GM04503 (cell line): ENCODE measurements at regions not wholly inside any gene's neighbourhood (a gene's known extent, or its start where the extent isn't known, plus 50 kb on each side); places are given as distances from the start of the nearest gene placed in this dataset.

Source experiments
- DNase-seq: peaks from one replicate; pipeline ENCODE4 v3.0.0-alpha.2; 2012; ENCODE audit warnings: low read depth

DNA sequence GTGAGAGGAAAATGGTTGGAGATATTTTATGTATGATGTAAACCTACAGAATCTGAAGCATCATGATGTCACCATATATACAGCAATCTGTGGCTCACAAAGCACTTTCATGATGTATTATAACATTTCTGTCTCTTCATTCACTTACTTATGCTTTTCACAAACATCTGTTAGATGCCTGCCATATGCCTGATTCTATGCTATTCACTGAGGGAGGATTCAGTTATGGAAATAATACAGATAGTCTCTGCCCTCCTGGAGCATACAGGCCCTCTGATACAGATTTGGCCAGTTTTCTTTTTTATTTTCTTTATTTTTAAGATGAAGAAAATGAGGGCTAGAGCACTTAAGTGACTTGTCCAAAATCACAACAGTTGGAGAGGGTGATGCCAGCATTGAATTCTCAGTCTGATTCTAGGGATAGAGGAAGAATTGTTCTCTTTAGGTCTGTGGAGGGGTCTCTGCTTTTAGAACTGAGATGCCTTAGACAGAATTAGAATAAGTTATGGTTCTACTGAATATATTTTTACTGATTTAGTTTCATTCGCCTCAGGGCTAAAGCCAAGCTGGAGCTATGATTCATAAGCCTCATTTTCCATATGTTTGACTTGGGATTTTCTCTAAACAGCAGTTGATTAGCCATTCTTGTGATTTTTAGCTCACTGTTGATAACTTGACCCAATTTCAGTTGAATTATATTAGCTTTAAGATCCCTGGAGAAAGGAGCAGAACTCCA is 636.4 kb downstream of the PRELID2 start:
- no peak for DNase-seq

DNA sequence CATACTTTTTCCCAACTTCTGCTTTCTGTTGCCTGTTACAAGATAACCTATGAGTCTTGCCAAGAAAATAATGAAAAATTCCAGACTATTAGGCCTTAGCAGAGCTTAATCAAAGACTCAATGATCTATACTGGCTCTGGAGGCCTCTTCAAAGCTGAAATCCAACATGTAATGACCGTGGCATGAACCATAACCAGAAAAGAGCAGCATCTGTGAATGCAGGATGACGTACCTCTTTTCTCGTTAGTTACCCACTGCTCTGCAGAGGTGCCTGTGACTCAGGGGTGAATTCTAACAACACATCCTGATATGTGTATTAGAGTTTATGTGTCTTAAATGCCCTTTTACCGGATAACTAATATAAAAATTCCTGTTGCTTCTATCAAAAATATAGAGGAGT is 645.4 kb downstream of the PRELID2 start:
- DNase-seq = no peak

DNA sequence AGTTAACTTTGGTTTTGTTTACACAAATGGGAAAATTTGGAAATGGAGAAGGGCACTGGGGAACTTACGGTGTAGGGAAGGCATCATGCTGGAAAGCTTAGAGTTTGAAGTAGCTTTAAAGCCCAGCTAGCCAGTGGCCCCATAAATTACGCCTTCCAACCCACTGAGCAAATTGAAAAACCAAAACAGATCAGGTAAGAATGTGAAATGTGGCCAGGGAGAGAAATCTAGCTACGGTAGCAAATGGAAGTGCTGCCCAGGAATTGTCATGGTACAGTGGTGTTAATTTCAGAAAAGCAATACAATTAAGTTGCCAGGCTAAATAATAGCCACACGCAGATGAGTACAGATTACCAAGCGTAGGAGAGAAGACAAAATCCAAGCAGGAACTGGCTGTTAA is 654.8 kb downstream of the PRELID2 start:
- no peak for DNase-seq

DNA sequence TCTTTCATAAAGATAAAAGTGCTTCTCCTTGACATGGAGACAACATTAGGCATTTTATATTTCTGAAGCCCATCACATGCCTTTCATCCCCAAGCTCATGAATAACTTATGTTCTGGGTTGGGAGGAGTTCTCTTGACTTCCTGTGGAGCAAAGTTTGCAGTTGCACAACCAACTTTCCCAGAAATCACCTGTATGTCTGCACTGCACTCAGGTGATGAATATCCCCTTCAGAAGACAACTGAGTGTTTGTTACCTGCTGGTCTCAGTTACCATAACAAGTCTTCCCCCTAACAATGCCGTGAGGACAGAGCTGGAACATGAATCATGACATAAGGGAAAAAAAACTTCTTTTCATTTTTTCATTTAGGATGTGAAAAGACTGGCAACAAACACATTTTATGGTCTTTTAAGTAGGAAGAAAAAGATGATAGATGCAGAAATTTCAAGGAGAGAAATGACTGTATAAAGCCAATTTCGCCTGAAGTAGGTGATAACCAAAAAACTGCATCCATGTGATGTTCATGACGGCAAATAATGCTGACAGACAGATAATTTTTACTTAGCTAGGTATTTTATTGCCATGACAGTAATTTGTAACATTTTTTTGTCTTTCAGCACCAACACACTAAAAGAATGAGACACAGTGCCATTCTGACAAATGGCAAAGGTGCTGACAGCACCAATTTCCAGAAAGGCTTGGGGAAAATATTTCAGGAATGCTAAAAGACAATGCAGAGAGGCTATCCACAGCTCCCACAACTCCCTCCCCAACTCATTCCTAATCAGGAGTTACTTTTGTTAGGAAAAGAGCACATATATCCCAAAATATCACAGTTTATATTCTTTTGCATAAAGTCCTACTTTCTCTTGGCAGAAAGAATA is 656.3 kb downstream of the PRELID2 start:
- no peak for DNase-seq

DNA sequence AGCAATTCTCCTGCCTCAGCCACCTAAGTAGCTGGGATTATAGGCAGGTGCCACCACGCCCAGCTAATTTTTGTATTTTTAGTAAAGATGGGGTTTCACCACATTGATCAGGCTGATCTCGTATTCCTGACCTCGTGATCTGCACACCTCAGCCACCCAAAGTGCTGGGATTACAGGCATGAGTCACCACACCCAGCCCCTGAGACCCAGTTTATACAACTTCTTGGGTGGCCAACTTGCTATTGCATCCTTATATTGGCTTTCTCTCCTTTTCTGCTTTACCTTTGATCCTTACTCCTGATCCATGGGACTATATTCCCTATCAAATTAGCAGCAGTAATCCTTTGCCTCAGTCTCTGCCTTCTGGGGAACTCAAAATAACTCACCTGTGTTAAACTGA is 659.1 kb downstream of the PRELID2 start:
- no peak for DNase-seq

DNA sequence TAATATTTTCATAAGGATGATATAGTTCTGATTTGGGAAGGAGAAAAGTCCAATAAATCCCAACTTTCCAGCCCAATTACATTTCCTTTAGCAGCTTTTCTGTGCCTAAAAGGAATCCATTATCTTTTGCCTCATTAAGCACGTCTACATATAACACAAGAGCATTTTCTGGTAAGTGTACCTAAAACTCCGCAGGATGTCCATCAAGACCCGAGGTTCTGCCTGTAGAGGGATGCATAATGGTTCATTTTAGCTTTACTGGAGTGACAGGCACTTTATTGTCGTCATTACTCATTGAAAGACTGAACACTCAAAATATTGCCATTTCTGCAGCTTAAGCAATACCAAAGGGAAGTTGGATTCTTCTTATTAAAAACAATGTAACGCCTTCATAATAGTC is 669.0 kb downstream of the PRELID2 start:
- DNase-seq = no peak

DNA sequence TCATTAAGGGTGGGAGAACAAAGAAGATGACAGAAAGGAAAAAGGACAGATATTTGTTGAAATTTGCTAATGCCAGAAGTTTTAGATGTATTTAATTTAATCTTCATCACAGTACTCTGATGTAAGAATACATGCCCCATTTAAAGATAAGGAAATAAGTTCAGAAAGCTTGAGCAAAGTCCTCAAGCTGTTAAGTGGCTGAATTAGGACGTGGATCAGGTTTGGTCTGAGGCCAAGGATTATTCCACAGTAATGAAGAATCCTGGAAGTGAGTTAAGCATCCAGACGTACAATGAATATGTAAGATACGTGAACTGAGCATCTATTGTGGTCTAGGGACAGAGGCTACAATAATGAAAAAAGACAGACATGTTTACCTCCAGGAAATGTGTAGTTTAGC is 671.3 kb downstream of the PRELID2 start:
- DNase-seq = no peak

DNA sequence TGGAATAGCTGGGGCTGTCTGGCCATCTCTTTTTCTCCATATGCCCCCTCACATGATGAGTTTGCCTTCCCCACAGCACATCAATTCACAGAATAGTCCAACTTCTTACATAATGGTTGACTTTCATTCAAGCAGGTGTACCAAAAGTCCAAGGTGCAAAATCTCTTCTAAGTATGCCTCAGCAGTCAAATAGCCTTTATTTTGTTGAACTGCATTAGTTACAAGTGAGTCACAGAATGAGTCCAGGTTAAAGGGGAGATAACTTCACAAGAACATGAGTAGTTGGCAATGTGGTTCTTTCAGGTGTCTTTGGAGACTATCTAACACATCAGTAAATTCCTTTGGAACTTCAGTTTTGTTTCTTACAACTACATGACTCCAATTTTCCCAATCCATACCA is 672.5 kb downstream of the PRELID2 start:
- no peak for DNase-seq

DNA sequence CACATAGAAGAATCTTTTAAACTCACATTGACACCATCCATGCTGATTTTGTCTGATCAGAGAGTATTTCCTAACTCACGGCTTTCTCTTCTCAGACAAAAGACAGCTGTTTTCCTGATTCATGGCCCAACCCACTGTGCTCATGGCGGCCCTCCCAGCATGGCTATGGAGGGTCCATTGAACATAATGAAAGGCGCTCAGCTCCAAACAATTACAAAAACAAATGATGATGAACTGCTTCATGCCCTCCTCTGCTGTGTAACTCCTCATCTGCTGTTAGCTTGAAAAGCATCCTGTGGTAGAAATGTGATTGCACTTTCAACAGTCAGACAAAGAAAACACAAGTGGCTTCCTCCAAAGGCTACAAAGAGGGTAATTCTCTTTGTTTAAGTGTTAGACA is 673.8 kb downstream of the PRELID2 start:
- no peak for DNase-seq

DNA sequence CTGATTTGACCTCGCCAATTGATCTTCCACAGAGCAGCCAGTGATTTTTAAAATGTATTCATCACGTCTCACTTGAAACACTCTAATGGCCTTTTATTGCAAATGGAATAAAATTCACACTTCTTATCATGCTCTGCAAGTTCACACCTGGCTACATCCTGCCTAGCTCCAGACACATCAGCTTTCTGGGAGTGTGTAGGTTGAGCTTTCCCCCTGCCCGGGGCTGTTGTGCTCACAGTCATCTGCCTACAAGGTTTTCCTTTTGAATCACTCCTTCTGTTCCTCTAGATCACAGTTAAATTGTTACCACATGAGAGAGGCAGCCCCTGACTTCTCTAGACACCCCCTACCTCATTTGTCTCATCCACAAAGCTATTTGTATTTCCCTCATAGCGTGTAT is 674.5 kb downstream of the PRELID2 start:
- DNase-seq = no peak

DNA sequence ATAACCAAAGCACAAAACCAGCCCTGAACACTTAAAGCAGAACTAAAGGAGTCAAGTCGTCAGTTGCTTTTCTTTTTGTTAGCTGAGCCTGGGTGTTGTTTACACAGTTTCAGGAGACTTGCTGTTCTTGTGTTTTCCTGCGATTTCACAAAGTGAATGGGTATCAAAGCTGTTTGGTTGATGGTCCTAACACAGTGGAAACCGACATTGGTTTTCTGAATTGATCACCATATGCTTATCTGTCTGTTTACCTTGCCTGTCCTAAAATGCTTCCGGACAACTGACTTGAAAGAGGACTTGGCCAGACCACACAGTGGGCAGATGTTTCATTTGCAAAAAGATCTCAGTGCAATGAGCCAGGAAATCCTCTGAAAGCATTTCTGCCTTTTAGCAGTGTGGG is 676.4 kb downstream of the PRELID2 start:
- DNase-seq = no peak

DNA sequence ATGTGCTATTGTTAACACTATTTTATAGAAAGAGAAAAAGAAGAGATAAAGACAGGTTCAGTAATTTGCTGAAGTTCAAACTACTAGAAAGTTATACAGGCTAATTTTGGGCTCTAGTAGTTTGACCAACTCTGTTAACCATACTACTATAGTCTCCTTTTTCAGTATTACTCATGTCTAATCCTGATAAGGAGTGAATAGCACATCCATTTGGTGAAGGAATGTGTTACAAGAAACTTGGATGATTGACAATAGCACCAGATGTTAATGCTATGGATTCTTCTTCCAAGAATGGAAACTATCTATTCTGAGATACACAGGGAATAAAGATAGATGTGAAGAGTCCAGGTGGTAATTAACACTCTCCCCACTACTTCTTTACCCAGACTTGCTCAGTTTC is 677.3 kb downstream of the PRELID2 start:
- DNase-seq = no peak

DNA sequence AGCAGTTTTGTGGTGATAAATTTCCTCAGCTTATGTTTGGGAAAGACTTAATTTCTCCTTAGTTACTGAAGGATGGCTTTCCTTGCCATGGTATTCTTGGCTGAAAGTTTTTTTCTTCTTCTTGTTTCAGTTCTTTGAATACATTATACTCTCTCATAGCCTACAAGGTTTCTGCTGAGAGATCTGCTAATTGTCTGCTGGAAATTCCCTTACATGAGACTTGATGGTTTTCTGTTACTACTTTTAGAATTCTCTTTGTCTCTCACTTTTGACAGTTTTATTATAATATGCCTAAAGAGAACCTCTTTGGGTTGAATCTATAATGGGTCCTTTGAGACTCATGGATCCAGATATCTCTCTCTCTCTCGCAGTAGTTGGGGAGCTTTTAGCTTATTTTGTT is 693.6 kb downstream of the PRELID2 start:
- no peak for DNase-seq

DNA sequence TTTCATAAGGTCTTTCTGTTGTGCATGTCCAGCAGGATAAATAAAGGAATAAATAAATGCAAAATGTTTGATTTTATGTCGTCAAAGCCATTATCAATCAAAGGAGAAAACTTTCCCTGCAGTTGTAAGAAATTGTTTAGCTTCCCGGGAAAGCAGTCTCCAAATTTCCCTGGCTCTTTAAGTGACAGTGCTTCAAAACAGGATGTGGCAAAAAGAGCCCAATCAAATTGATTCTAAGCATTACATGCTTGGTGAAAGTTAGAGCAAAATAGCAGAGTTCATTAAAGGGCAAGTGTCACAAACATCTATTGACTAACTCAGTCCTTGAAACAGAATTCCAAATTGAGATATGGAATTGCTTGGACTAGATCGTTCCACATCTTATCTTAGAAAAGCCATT is 704.1 kb downstream of the PRELID2 start:
- DNase-seq = no peak

DNA sequence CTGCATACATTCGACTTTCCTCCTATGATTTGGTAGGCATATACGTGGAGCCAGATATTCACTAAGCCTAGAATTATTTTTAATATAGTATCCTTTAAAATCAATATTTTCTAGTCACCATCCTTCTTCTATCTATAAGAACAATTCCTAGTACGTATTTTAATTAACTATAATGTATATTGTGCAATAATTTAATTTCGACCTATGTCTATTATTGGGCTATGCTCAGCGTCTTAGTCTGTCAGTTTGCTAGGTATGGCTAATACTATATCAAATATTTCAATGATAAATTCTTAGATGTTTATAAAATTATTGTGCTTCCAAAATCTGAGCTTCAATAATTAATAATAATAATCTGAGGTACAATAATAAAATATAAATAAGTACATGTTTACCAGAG is 705.3 kb downstream of the PRELID2 start:
- DNase-seq = no peak

DNA sequence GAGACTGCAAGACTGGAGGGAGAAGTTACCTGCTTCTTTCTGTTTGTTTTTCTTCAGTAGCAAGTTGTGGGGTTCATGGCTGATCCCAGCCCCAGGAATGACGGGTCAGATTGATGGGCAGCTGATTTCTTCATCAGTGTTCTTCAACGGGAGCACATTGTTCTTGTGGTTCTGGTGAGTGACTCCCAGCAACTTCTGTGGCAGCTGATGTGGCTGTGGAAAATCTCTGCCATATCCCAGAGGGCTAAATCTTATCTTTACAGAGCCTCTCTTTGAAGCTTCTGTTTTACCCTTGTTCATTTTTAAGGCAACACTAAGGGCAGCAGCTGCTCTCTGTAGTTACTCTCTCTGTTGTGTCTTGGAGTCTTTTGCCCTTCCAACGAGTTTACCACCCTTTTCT is 710.3 kb downstream of the PRELID2 start:
- no peak for DNase-seq

DNA sequence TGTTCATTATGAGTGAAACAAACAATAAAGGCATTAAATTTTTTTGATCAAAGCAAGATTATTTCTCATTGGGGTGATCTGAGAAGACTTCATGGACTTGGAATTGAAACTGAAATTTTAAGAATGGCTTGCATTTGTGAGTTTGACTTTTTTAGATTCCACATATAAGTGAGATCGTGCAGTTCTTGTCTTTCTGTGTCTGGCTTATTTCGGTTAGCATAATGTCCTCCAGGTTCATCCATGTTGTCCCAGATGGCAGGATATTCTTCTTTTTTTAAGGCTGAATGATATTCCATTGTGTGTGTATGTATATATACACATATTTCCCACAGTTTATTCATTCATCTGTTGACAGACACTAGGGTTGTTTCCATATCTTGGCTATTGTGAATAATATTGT is 716.5 kb downstream of the PRELID2 start:
- DNase-seq = no peak

DNA sequence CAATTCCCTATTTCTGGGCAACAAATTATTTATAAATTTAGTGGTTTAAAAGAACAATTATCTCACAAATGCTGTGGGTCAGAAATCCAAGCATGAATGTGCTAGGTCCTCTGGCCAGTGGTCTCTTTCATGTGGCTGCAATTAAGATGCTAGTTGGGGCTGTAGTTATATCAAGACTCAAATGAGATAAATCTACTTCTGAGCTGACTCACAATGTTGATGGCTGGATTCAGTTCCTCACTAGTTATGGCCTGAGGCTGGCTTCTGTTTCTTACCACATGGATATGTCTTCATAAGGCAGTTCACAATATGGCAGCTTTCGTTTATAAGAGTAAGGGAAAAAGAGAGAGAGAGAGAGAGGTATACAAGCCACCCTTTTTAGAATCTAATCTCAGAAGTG is 717.0 kb downstream of the PRELID2 start:
- DNase-seq = no peak

DNA sequence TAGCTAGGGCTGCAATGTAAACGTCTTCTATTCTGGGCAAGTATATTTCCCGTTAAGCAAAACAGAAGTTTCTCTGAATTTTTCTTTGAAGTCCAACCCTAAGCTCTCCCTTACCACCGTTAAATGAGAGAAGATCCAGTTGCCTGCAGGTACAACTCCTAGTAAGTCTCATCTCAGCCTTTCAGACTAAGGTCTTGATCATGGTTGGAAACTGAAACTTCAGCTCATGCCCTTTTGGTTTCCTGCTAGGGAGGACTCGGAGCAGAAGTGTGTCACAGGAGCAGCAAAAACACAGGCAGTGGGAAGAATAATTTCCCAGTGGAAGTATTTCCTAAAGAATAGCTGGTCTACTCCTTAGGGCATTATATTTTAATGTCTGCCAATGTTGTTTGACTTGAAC is 717.9 kb downstream of the PRELID2 start:
- no peak for DNase-seq

DNA sequence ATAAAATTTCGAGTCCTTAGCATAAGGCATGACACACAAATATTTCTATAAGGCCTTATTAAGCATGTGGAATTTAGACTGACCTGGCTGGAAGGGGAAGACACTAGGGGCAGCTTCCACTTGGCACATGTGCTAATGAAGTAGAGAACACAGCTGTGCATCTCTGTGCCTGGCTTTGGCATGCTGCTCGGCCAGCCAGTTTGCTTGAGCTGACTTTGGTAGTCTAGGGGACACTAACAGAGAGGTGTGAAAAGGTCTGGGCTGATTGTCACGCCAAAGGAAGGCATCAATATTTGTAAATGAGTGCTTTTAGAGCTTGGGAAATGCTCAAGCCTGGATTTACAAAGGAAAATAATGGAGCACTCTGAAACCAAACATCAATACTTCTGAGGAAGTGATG is 723.7 kb downstream of the PRELID2 start:
- DNase-seq = no peak

DNA sequence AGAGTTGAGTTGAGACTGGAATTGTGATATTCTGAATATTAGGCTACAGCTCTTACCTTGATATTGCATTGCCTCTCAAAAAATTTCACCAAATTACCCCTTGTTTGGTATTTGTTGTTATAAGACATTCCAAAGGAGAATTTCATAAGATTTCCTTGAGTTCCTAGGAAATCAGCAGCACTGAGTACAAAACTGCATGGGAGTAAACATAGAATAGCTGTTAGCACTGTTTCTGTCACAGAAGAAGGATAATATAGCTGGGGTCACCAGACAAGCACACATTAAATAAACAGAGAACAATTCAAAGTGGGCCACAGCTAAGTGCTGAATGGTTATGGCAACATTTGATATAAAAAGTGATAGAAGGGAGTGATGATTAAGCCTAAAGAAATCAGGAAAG is 724.3 kb downstream of the PRELID2 start:
- DNase-seq = no peak

DNA sequence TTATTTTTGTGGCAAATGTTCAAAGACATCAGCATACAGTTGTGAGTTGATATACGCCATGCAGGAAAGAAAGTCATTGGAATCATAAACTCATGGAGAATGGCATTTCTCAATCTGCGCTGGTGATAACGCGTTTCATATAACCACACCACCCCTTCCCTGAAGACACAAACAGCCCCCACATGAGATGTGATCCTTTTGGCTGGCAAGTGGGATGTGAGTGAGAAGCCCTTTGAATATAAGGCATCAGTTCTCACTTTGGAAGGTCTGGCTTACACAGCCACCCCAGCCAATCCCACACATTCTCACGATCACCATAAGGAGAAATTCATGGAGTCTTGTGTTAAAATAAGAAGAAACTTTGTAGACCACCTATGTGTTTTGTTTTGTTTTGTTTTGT is 725.0 kb downstream of the PRELID2 start:
- DNase-seq = no peak

DNA sequence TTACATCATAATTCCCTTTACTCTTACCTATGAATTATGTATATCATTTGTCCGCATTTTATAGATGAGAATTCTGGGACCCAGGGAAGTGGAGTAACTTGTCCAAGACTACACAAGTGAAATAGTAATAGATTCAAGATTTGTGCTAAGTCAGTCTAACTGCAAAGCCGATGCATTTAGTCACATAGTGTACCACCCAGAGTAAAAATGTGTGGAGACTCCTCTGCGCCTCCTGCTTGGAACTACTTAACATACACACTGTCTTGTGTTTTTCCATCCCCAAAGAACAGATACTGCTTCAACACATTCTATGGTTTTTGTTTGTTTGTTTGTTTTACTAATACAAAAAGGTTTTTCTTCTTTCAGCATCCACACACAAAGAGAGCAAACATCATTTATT is 729.8 kb downstream of the PRELID2 start:
- no peak for DNase-seq

DNA sequence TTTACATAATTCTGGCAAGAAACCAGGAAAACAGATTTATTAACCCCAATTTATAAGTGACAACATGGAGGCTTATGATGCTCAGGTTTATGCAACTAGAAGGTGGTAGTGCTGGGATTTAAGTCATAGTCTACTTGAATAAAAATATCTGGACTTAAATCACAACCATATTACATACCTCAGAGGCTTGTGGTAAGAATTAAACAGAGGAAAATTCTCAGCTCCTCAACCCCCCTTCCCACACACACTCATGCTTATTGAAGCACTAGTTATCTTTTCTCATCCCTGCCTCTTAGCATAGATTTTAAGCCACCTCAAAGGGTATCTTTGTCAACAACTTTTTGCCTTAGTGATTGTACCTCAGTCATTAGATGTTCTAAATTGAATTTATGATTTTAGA is 731.0 kb downstream of the PRELID2 start:
- no peak for DNase-seq
